GM18520 (cell line): ENCODE measurements at regions not wholly inside any gene's neighbourhood (a gene's known extent, or its start where the extent isn't known, plus 50 kb on each side); places are given as distances from the start of the nearest gene placed in this dataset.
"Not testable (repeated sequence)": the region's sequence is repeated elsewhere in the genome, so short reads cannot be mapped to it uniquely, and the experiment has no call there.

ENCODE experiments used
- ATAC-seq: cut with Tn5 transposase; IDR thresholded peaks from one replicate; pipeline ENCODE4 v1.9.1; 2021; ENCODE audit not compliant: unreplicated experiment

DNA sequence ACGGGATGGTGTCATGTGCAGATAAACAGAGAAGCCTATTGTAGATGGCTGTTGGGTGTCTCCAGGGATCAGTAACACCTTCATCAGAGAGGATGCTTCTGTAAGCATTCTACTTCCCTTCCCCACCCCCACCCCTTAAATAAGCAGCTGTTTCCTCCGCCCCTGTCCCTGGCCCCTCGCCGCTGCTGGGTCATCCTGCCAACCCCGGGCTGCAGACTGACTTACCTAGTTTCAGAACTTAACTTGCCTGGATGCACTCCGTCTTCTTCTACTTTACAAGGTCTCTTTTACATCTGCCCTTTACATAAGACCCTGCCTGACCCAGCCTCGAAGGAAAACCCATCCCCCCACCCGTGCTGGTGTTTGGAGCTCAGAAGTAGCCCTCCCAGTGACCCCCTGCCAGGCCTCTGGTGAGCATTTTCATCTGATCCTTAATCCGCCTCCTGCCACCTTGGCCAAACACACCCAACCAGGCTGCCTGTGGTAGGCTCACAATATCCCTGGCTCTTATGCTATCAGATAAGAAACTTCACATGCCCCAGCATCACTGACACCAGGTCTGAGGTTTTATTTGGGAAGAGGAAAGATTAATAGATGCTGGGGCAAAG lies 103.0 kb upstream of the HES1 start:
- no peak for ATAC-seq

DNA sequence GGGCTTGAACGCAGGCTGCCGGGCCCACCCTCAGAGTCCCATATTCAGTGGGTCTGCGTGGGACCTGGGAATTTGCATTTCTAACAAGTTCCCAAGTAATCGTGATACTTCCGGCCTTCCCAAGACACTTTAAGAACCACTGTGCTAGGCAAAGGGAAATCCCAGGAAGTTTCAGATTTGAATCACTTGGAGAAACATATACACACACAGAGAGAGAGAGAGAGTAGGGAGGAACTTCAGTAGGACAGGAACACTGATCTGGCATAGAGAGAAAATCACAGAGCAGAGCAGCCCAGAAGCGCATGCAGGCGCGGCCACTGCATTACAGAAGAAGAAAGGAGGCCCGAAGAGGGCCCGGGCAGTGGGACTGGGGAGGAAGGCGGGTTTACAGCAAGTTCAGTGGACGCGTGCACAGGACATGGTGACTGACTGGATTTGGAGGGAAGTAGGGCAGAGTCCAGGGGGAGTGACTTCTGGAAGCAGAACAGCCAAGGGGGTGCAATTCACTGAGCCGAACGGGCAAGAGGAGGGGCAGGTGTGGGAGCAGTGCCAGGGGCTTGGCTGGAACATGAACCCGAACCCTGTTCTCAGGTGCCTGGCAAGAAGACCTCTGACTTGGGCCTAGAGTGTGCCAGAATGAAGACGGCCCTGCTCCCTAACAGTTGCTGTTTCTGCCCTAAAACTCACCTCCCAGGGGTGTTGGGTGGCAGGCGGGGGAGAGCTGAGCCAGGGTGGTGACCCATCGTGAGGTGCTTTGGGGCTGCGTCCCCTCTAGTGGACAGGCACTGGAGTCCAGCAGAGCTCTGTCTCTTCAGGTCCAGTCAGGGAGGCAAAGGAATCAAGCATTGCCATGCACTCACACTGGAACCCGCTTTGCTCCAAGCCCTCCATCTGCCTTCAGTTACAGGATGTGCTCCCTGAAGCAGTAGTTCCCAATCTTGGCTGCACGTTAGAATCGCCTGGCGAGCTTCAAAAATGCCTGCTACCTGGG lies 101.3 kb upstream of the HES1 start:
- no peak for ATAC-seq

DNA sequence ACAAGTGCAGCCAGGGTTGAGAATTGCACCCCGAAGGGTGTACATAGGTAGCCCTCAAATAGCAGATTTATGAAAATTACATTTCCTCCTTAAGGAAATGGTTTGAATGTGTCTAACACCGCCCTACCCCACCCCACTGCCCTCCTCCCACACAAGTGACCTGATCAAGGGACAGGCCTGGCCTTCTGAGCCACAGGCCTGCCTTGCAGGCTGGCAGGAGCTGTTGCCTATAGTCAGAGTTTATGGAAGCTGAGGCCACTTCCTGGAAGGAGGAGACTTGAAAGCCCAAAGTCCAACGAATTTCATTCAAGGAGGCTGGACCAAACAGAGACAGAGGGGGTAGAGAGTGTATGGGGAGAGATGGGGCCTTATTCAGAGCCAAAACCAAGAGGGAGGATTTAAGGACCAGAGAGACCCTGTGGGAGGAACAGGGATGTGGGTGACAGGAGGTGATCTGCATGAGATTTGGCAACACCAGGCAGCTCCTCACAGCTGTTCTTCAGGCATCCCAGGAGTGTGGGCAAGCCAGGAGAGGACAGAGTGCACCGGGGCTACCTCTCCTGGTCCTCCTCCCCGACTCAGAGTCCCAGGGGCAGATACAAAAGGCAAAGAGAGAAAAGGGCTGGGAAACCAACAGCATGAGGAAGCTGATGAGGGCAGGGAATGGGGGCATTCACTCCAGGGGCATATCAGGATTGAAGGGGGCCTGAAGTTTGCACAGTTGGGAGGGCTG lies 100.4 kb upstream of the HES1 start:
- no peak for ATAC-seq

DNA sequence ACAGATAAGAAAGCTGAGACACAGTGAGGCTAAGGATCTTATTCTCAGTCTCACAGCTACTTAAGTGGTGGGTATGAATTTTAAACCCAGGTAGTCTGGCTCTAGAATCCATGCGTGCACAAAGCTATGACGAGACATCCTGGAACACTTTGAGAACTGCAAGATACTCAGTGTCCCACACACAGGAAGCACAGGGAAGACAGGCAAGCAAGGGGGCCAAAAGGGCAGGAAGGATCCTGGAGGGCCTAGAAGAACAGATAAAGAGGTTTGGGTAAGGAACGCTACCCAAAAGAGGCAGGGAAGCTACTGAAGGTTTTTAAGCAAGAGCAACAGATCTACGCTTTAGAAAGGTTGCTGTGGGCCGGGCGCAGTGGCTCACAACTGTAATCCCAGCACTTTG lies 99.1 kb upstream of the HES1 start:
- no peak for ATAC-seq

DNA sequence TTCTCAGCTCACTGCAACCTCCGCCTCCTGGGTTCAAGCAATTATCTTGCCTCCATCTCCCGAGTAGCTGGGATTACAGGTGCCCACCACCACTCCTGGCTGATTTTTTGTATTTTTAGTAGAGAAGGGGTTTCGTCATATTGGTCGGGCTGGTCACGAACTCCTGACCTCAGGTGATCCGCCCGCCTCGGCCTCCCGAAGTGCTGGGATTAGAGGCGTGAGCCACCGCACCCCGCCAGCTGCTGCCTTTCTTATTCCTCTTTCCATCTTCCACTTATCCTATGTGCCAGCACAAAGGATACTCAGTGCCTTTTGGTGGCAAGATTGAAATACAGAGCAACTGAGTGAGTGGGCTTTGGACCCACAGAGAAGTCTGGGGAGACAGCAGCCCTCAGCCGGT lies 97.6 kb upstream of the HES1 start:
- not testable (repeated sequence) for ATAC-seq

DNA sequence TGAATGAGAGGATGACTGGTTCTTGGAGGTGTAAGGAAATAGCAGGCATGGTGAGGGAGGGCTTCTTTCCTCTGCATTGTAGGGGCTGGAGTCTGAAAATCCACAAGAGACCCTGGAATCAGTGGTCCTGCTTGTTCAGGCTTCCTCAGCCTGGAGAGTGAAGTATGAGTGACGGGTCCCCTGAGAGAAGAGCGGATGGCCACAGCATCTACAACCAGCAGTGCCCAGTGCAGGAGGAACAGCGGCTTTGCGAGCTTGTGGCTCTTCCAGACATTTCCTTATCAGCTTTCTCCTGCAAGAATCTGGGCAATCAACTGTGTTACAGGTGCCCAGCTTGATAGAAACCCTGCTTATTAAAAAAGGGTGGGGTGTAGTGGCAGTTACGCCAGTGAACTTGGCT lies 97.0 kb upstream of the HES1 start:
- no peak for ATAC-seq

DNA sequence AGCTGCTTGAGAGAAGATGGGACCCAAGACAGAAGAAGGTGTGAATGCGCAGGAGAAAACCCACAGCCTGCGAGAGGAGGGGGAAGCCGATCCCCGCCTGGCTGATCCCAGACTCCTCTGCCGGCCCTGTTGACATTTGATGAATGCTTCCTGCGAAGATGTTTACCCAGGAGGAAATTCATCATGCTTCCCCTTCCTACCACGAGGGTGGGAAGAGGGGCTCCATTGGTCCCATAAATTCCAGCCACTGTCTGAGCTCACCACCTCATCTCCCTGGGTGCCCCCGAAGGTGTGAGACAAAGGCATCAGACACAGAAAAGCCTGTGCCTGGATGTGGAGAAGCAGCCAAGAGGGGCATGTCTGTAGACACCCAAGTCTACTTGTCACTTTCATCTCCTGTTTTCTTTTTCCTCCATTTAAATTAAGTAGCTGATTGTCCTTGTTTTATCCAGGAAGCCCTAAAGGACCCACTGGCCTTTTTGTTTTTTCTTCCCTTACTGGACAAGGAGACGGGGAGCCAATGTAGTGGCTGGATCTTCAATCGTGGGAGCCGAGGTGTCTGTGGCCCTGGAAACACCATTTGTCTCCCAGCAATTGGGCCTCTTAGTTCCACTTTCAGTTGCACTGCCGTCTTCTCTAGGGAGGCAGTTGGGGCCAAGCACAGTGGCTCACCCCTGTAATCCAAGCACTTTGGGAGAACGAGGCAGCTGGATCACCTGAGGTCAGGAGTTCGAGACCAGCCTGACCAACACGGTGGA lies 95.3 kb upstream of the HES1 start:
- ATAC-seq, result no peak

DNA sequence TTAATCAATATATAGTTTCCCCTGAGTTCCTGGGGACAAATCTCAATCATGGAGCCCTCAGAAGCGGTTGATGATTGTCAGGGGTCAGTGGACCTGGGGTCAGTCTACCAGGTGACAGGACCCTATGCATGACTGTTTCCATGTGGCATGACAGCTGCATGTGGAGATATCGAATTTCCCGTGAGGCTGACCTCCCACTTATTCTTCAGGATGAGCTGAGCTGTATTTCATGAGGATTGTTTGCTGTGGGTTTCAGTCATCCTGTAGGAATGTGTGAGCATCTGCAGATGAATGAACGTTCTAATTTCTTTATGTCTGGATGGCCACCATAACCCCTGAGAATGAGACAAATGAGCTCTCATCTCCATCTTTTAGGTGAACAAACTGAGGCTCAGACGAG lies 93.0 kb upstream of the HES1 start:
- no peak for ATAC-seq

DNA sequence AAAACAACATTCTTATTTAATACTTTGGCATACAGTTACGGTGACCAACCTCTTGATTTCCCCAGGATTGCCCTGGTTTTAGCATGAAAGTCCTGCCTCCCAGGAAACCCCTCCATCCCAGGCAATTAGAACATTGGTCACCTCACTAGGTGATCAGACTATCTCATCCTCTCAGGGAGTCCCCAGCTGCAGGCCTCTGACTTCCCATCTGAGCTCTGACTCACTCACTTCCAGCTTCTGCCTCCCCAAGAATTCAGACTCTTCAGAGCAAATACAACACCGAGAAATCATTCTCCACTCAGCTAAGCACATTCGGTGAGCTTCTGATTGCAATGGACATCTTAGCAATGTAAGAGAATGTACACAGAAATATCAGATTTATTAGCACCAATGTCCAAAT lies 92.4 kb upstream of the HES1 start:
- no peak for ATAC-seq

DNA sequence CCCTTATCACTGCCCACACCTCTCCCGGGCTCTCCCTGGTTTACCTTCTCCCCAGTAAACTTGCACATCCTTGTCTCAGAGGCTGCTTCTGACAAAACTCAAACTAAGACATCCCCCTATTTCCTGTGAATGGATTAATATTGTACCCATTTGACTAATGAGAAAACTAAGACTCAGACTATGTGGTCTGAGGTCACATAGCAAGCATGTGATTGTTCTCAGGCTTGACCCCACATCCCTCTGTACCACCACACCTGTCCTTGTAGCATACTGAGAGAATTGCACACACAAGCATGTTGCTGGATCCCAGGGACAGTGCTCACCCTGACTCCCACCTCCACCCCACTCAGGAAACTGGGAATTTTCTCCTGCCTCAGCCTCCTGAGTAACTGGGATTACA lies 90.7 kb upstream of the HES1 start:
- peak; percentile 89 for ATAC-seq

DNA sequence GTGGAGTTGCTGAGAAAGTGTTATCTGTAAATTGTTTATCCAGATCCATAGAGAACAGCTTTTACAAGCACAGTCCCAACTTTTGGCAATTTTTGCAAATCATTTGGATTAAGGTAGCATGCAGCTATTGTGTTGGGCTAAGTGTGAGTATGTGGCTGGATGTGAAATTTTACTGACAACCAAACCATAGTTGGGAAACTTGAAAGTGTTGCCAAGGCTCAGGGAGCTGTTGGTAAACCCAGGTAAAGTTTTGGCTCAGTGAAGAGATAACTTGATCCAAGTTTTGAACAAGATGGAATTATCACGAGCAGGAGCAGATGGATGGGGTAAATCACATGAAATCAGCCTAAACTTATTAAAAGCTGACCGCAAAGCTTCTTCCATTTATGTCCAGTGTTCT lies 90.0 kb upstream of the HES1 start:
- no peak for ATAC-seq

DNA sequence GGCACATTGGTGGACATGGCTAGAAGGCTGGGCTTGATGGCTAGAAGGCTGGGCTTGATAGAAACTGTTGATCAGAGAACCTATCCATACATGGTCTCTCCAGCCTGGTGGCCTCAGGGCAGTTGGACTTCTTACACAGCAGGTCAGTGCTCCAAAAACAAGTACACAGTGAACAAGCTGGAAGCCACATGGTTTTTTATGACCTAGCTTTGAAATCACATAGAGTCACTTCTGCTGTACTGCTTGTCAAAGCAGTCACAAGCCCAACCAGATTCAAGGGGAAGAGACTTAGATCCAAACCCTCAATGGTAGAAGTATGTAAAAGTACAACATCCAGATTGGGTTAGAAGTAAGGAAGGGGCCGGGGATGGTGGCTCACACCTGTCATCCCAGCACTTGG lies 89.4 kb upstream of the HES1 start:
- no peak for ATAC-seq

DNA sequence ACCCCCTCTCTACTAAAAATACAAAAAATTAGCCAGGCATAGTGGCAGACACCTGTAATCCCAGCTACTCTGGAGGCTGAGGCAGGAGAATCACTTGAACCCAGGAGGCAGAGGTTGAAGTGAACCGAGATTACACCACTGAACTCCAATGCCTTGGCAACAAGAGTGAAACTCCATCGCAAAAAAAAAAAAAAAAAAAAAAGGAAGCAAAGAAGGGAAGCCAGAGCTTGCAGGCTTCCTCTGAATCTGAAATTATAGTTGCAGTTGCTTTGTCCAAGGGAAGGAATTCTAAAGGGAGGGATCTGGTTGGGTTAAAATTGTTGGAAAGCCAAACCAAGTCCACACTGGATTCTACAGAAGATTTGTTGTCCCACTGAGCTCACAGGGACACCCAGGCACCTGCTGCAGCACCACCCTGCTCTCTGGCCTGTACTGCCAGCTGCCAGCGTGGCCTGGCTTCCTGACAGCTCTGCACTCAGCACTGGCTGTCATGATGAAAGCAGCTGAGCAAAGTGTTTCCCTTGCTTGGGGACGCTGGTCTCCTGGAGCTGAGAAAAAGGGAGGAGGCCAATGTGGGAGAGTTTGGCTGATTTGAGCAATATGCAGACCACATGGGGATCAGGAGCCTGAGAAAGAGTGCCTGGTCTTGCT lies 88.8 kb upstream of the HES1 start:
- ATAC-seq, result no peak

DNA sequence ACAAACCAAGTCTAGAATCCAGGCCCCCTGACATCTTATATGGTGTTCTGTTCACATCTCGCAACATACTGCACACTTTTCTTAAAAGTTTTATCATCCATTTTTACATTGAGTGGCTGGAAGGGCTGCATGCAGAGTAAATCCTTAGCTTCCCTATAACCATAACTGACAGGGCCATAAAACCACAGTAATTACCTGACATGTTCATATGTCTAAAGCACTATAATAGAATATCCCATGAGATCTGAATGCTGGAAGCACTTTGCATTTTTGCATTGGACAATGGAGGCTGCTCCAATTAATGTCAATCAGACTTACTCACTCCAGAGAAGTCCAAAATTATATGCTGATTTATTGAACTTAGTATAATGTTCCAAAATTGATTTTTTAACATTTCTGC lies 86.6 kb upstream of the HES1 start:
- no peak for ATAC-seq

DNA sequence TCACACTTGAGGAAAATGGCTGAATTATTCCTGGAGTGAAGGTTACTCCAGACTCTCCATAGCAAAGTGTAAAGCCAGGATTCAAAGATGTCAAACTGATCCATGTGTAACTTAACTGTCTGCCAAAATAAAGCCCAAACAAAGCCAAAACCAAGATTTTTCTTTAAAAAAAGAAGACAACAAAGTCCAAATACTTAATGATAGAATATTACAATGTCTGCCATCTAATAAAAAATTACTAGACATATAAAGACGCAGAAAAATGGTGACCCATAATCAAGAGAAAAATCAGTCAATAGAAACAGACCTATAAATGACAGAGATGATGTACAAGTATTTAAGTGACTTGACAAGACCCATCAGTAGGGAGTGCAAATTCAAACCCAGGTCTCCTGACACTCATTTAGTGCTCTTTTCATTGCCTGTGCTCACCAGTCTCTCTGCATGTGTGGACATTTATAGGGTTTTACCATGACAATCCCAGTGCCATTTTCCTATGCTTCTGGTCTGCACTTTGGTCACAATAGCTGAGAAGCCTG lies 85.1 kb upstream of the HES1 start:
- no peak for ATAC-seq

DNA sequence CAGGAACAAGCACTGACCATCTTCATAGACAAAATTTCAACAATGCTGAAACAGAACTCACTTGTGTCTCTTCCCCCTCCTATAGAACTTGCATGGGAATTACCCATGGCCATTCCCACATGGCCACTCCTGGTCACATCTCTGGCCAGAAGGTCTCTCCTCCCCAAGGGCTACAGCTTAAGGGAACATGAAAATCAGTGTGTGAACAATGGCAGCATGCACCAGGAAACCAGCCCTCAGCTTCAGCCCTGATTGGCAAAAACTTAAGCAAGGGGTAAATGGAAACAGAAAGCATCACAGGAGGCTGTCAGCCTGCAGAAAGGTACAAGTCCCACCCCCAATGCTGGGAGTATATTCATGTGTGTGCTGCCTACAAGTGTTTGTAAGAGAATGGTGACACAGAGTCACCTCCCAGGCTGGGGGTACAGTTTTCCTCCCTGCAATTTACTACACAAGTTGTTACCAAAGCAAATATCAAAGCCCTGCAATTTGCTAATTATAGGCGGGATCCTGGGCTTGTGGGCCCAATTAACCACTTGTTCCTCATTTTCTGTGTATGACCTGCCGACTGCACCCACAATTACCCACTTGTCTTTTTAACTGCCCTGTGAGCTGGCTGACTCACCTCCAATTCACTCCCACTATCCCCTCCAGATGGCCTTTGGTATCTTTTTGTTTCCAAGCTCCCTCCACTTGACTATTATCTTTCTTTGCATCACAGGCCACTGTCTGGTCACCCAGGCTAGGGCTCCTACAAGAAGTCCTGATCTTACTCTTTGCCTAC lies 84.4 kb upstream of the HES1 start:
- ATAC-seq, result no peak

DNA sequence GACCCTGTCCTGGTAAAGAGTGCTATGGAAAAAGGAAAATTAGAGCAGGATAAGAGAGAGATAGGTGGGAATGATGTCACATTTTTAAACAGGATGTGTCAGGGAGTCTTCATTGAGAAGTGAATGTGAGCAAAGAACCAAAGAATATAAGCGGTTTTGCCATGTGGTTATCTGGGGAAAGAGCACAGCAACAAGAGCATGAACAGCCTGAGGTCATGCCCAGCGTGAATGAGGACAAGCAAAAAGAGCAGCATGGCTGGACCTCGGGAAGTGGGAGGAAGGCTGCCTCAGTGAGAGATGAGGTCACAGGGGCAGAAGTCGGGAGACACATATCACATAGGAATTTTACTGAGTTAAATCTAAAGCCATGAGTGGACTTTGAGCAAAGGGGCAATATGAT lies 82.8 kb upstream of the HES1 start:
- no peak for ATAC-seq

DNA sequence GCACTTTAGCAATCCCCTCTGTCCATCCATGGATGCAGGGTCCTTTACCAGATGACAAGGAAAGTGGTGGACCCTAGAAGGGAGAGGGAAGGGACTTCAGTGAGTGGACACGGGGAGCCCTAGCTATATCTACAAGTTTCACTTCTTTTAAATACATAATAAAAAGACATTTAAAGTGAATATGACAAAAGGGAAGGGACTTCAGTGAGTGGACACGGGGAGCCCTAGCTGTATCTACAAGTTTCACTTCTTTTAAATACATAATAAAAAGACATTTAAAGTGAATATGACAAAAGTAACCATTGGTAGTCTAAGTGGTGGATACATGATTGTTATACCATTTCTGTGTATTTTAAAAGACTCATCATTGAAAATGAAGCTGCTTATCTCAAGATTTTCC lies 81.9 kb upstream of the HES1 start:
- ATAC-seq, result no peak

DNA sequence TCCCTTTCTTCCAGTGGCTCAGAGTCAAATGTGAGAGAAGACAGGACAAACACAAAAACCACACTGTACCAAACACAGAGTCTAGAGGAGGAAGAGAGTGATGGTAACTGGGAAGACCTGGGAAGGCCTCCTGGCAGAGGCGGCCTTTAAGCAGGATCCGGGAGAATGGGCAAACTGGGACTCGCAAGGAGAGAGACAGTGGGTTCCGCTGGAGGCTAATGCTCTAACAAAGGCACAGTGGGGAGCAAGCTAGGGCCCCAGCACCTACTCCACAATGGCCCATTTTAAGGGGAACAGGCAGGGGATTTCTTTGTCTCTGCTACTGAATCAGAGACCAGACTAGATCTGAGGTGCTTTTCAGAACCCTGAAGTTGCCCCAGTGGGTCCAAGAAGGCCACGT lies 81.4 kb upstream of the HES1 start:
- no peak for ATAC-seq

DNA sequence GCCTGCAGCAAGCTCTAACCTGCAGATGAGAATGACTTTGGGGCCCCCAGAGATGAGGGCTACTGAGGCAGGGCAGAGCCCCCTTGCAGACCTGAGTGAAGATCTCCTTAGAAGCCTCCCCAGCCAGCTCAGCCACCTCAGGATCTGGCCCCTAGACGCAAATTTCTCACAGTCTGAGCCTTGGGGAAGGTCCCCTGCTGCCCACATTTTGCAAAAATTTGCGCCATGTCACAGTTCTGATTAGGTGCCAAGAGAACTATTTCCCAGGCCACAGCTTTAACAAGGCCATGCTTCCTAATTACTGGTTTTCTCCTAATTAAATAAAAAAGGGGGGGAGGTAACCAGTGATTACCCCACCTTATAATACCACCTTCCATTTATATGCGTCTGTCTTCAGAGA lies 81.0 kb upstream of the HES1 start:
- no peak for ATAC-seq
